HEK293 (cell line): ENCODE measurements at regions not wholly inside any gene's neighbourhood (a gene's known extent, or its start where the extent isn't known, plus 50 kb on each side); places are given as distances from the start of the nearest gene placed in this dataset.

Experiments used
- CTCF ChIA-PET: fragments of 350-600 bp; formaldehyde crosslinking; extraction: SDS; loops from one replicate; lab custom pipeline; 2021; ENCODE audit warnings: antibody characterized with exemption; lab: Yijun Ruan, JAX
- POLR2A ChIA-PET: fragments of 300-600 bp; formaldehyde crosslinking; extraction: SDS; loops from one replicate; lab custom pipeline; 2020; ENCODE audit warnings: antibody characterized with exemption, inconsistent platforms; lab: Yijun Ruan, JAX
- H3K27ac ChIP-seq: fragments of 200-500 bp; sonication (Bioruptor generic); 2 replicates; pipeline ENCODE4 v1.5.1; 2014; ENCODE audit warnings: low read depth, low read length, control low read depth, inconsistent platforms; ENCODE audit errors: extremely low read depth
- H3K36me3 ChIP-seq, 2 experiments: fragments of 200-500 bp in 1 of 2; sonication (Bioruptor generic) in 1 of 2; 1 replicate in 1 of 2; 2 replicates in 1 of 2; pipeline ENCODE4 v1.5.1; 2014 to 2017; ENCODE audit warnings: inconsistent platforms in 2 of 2, low read length in 2 of 2; ENCODE audit not compliant: control insufficient read depth in 2 of 2, insufficient read depth in 1 of 2
- H3K4me1 ChIP-seq: fragments of 200-500 bp; sonication (Bioruptor generic); 2 replicates; pipeline ENCODE4 v1.5.1; 2014; ENCODE audit warnings: mild to moderate bottlenecking, low read length, inconsistent platforms; ENCODE audit not compliant: control insufficient read depth, insufficient read depth
- H3K4me3 ChIP-seq: 2 replicates; pipeline ENCODE4 v1.5.1; 2011; ENCODE audit warnings: low read depth, mild to moderate bottlenecking, control low read depth, low read length, moderate library complexity
- H3K9me3 ChIP-seq: fragments of 200-500 bp; sonication (Bioruptor generic); 2 replicates; pipeline ENCODE4 v1.5.1; 2014; ENCODE audit warnings: low read depth, low read length, inconsistent platforms; ENCODE audit not compliant: control insufficient read depth, insufficient read depth
- KLF1 ChIP-seq: fragments of 450-650 bp; formaldehyde crosslinking; IDR thresholded peaks from 2 replicates; pipeline ENCODE4 v1.5.1; 2016; ENCODE audit warnings: missing biosample characterization, missing genetic modification characterization
- KLF10 ChIP-seq: fragments of 450-650 bp; IDR thresholded peaks from 2 replicates; pipeline ENCODE4 v1.5.1; 2018; ENCODE audit warnings: missing biosample characterization, mild to moderate bottlenecking, missing genetic modification characterization
- MZF1 ChIP-seq: fragments of 450-650 bp; formaldehyde crosslinking; IDR thresholded peaks from 2 replicates; pipeline ENCODE4 v1.5.1; 2017; ENCODE audit warnings: missing biosample characterization, missing genetic modification characterization, borderline replicate concordance
- WT1 ChIP-seq: fragments of 450-650 bp; formaldehyde crosslinking; IDR thresholded peaks from 2 replicates; pipeline ENCODE4 v1.5.1; 2016; ENCODE audit warnings: missing biosample characterization, missing genetic modification characterization
- ZBTB1 ChIP-seq: fragments of 450-650 bp; formaldehyde crosslinking; IDR thresholded peaks from 2 replicates; pipeline ENCODE4 v1.5.1; 2016; ENCODE audit warnings: missing biosample characterization, missing genetic modification characterization
- ZBTB21 ChIP-seq: fragments of 450-650 bp; formaldehyde crosslinking; IDR thresholded peaks from 2 replicates; pipeline ENCODE4 v1.5.1; 2017; ENCODE audit warnings: missing biosample characterization, missing genetic modification characterization
- ZNF121 ChIP-seq: fragments of 450-650 bp; formaldehyde crosslinking; IDR thresholded peaks from 2 replicates; pipeline ENCODE4 v1.5.1; 2016; ENCODE audit warnings: missing biosample characterization, missing genetic modification characterization
- ZNF155 ChIP-seq: fragments of 450-650 bp; formaldehyde crosslinking; IDR thresholded peaks from 2 replicates; pipeline ENCODE4 v1.5.1; 2016; ENCODE audit warnings: missing biosample characterization, missing genetic modification characterization
- ZNF202 ChIP-seq: fragments of 450-650 bp; formaldehyde crosslinking; IDR thresholded peaks from 2 replicates; pipeline ENCODE4 v1.5.1; 2016; ENCODE audit warnings: missing biosample characterization, missing genetic modification characterization, borderline replicate concordance
- ZNF324 ChIP-seq: fragments of 450-650 bp; formaldehyde crosslinking; IDR thresholded peaks from 2 replicates; pipeline ENCODE4 v1.5.1; 2016; ENCODE audit warnings: missing biosample characterization, missing genetic modification characterization
- ZNF473 ChIP-seq: fragments of 450-650 bp; formaldehyde crosslinking; IDR thresholded peaks from 2 replicates; pipeline ENCODE4 v1.5.1; 2017; ENCODE audit warnings: missing biosample characterization, missing genetic modification characterization
- ZNF48 ChIP-seq: fragments of 450-650 bp; formaldehyde crosslinking; IDR thresholded peaks from 2 replicates; pipeline ENCODE4 v1.5.1; 2016; ENCODE audit warnings: missing biosample characterization, missing genetic modification characterization
- ZNF510 ChIP-seq: fragments of 450-650 bp; formaldehyde crosslinking; IDR thresholded peaks from 2 replicates; pipeline ENCODE4 v1.5.1; 2018; ENCODE audit warnings: mild to moderate bottlenecking, missing genetic modification characterization, missing biosample characterization; ENCODE audit not compliant: insufficient replicate concordance
- ZNF626 ChIP-seq: fragments of 450-650 bp; sonication (Bioruptor Pico); formaldehyde crosslinking; IDR thresholded peaks from 2 replicates; pipeline ENCODE4 v1.5.1; 2018; ENCODE audit warnings: missing biosample characterization, missing genetic modification characterization, inconsistent platforms
- ZNF747 ChIP-seq: fragments of 450-650 bp; formaldehyde crosslinking; IDR thresholded peaks from 2 replicates; pipeline ENCODE4 v1.5.1; 2016; ENCODE audit warnings: missing biosample characterization, missing genetic modification characterization
- ZNF830 ChIP-seq: fragments of 450-650 bp; IDR thresholded peaks from 2 replicates; pipeline ENCODE4 v1.5.0; 2018; ENCODE audit warnings: missing biosample characterization, missing genetic modification characterization, low read depth, mild to moderate bottlenecking, moderate library complexity
- TF ChIP-seq, protein P1 (sequence below): fragments of 450-650 bp; formaldehyde crosslinking; IDR thresholded peaks from 2 replicates; pipeline ENCODE4 v1.5.1; 2016; ENCODE audit warnings: missing biosample characterization, missing genetic modification characterization
- TF ChIP-seq, protein P2 (sequence below): fragments of 450-650 bp; formaldehyde crosslinking; IDR thresholded peaks from 2 replicates; pipeline ENCODE4 v1.5.1; 2016; ENCODE audit warnings: missing biosample characterization, missing genetic modification characterization
- TF ChIP-seq, protein P3 (sequence below): fragments of 450-650 bp; formaldehyde crosslinking; IDR thresholded peaks from 2 replicates; pipeline ENCODE4 v1.5.1; 2016; ENCODE audit warnings: missing biosample characterization, missing genetic modification characterization, low read depth
- TF ChIP-seq, protein P4 (sequence below): fragments of 450-650 bp; formaldehyde crosslinking; IDR thresholded peaks from 2 replicates; pipeline ENCODE4 v1.5.1; 2016; ENCODE audit warnings: missing biosample characterization, missing genetic modification characterization
- TF ChIP-seq, protein P5 (sequence below): fragments of 450-650 bp; formaldehyde crosslinking; conservative IDR thresholded peaks from 2 replicates; pipeline ENCODE4 v1.5.1; 2016; ENCODE audit warnings: low read depth, missing biosample characterization, missing genetic modification characterization

DNA sequence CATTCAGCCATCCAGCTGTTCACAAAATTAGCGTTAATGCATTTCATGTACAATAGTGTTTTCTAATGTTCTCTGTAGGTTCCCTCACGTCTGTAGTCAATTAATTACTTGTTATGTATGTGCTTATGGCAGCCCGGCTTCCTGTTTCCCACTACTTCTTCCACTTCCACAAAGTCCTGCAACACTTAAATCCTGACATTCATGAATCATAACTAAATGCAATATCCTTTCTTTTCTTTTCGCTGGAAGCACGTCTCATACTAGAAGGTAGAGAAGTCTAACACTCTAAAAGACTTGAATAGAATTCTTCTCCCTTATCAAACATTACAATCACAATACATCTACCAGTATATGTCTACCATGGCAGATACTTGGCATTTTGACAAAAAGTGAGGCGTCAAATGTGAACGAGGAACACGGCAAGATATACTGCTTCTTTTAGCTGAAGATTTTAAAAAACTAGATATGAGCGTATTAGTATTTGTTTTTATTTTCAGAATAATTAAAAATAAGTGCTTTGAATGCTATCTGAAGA, 239.0 kb upstream of the DIAPH2 start:
- Histone ChIP-seq H3K36me3 (no peaks in the 10 kb centered on the region; a peak in 1 of 3 replicates), H3K4me3 (no peak overlapping the region), H3K9me3 (no peaks in the 10 kb centered on the region), H3K4me1 (no peaks in the 10 kb centered on the region), H3K27ac (no peak overlapping the region)
- TF ChIP-seq ZNF626 (tag by site-specific recombination) (no peak), ZNF155 (tag by site-specific recombination) (no peak), ZNF473 (tag by site-specific recombination) (no peak), KLF10 (tag by site-specific recombination) (no peak), ZNF202 (no peak), ZNF48 (tag by site-specific recombination) (no peak)
- TF ChIP-seq, protein P1, sequence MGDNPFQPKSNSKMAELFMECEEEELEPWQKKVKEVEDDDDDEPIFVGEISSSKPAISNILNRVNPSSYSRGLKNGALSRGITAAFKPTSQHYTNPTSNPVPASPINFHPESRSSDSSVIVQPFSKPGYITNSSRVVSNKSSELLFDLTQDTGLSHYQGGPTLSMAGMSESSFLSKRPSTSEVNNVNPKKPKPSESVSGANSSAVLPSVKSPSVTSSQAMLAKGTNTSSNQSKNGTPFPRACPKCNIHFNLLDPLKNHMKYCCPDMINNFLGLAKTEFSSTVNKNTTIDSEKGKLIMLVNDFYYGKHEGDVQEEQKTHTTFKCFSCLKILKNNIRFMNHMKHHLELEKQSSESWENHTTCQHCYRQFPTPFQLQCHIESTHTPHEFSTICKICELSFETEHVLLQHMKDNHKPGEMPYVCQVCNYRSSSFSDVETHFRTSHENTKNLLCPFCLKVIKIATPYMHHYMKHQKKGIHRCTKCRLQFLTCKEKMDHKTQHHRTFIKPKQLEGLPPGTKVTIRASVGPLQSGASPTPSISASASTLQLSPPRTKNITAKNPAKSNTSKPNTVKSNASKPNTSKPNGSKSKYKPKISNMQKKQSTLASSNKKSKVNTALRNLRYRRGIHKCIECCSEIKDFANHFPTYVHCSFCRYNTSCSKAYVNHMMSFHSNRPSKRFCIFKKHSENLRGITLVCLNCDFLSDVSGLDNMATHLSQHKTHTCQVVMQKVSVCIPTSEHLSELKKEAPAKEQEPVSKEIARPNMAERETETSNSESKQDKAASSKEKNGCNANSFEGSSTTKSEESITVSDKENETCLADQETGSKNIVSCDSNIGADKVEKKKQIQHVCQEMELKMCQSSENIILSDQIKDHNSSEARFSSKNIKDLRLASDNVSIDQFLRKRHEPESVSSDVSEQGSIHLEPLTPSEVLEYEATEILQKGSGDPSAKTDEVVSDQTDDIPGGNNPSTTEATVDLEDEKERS (tag by site-specific recombination), result no peak
- TF ChIP-seq, protein P2, sequence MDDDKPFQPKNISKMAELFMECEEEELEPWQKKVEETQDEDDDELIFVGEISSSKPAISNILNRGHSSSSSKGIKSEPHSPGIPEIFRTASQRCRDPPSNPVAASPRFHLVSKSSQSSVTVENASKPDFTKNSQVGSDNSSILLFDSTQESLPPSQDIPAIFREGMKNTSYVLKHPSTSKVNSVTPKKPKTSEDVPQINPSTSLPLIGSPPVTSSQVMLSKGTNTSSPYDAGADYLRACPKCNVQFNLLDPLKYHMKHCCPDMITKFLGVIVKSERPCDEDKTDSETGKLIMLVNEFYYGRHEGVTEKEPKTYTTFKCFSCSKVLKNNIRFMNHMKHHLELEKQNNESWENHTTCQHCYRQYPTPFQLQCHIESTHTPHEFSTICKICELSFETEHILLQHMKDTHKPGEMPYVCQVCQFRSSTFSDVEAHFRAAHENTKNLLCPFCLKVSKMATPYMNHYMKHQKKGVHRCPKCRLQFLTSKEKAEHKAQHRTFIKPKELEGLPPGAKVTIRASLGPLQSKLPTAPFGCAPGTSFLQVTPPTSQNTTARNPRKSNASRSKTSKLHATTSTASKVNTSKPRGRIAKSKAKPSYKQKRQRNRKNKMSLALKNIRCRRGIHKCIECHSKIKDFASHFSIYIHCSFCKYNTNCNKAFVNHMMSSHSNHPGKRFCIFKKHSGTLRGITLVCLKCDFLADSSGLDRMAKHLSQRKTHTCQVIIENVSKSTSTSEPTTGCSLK (tag by site-specific recombination), result no peak
- TF ChIP-seq, protein P3, sequence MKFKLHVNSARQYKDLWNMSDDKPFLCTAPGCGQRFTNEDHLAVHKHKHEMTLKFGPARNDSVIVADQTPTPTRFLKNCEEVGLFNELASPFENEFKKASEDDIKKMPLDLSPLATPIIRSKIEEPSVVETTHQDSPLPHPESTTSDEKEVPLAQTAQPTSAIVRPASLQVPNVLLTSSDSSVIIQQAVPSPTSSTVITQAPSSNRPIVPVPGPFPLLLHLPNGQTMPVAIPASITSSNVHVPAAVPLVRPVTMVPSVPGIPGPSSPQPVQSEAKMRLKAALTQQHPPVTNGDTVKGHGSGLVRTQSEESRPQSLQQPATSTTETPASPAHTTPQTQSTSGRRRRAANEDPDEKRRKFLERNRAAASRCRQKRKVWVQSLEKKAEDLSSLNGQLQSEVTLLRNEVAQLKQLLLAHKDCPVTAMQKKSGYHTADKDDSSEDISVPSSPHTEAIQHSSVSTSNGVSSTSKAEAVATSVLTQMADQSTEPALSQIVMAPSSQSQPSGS, result no peak
- ChIA-PET POLR2A (no interaction called here), CTCF (interaction anchor here (0.7 kb wide), 3 partner anchors 16 to 802 kb away, joined by 3 read pairs; no protein-coding TSS in a partner anchor)

DNA sequence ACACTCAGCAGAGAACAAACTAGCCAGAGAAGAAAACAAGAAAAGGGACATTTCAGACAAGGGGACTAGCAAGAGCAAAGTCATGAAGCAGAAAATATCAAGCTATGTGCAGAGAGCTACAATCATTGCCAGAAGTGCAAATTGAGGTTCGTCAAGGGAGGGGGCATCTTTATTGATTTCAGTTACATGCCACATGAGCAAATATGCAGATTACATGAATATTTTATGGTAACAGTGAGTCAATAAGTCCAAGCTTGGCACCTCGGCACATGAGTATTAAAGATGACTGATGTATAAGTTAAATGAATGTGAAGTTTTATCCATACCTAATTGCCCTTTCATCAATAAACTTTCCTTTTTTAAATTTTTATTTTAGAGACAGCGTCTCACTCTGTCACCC, 238.1 kb upstream of the DIAPH2 start:
- CTCF ChIA-PET, result no interaction called here
- no peaks in the 10 kb centered on the region for H3K9me3 ChIP-seq
- no peaks in the 10 kb centered on the region; a peak in 1 of 3 replicates for H3K36me3 ChIP-seq
- POLR2A ChIA-PET, result no interaction called here
- no peaks in the 10 kb centered on the region for H3K4me1 ChIP-seq
- H3K27ac ChIP-seq, result no peak overlapping the region
- no peak overlapping the region for H3K4me3 ChIP-seq
- TF ChIP-seq ZBTB1 (tag by site-specific recombination) (no peak), ZBTB21 (tag by site-specific recombination) (no peak), MZF1 (tag by site-specific recombination) (no peak), ZNF324 (tag by site-specific recombination) (no peak), ZNF830 (tag by site-specific recombination) (no peak), ZNF747 (no peak), ZNF510 (tag by site-specific recombination) (no peak), WT1 (tag by site-specific recombination) (no peak), KLF1 (tag by site-specific recombination) (no peak), ZNF473 (tag by site-specific recombination) (no peak), ZNF121 (no peak)
- TF ChIP-seq, protein P4, sequence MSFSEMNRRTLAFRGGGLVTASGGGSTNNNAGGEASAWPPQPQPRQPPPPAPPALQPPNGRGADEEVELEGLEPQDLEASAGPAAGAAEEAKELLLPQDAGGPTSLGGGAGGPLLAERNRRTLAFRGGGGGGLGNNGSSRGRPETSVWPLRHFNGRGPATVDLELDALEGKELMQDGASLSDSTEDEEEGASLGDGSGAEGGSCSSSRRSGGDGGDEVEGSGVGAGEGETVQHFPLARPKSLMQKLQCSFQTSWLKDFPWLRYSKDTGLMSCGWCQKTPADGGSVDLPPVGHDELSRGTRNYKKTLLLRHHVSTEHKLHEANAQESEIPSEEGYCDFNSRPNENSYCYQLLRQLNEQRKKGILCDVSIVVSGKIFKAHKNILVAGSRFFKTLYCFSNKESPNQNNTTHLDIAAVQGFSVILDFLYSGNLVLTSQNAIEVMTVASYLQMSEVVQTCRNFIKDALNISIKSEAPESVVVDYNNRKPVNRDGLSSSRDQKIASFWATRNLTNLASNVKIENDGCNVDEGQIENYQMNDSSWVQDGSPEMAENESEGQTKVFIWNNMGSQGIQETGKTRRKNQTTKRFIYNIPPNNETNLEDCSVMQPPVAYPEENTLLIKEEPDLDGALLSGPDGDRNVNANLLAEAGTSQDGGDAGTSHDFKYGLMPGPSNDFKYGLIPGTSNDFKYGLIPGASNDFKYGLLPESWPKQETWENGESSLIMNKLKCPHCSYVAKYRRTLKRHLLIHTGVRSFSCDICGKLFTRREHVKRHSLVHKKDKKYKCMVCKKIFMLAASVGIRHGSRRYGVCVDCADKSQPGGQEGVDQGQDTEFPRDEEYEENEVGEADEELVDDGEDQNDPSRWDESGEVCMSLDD (tag by site-specific recombination), result no peak
- TF ChIP-seq, protein P5, sequence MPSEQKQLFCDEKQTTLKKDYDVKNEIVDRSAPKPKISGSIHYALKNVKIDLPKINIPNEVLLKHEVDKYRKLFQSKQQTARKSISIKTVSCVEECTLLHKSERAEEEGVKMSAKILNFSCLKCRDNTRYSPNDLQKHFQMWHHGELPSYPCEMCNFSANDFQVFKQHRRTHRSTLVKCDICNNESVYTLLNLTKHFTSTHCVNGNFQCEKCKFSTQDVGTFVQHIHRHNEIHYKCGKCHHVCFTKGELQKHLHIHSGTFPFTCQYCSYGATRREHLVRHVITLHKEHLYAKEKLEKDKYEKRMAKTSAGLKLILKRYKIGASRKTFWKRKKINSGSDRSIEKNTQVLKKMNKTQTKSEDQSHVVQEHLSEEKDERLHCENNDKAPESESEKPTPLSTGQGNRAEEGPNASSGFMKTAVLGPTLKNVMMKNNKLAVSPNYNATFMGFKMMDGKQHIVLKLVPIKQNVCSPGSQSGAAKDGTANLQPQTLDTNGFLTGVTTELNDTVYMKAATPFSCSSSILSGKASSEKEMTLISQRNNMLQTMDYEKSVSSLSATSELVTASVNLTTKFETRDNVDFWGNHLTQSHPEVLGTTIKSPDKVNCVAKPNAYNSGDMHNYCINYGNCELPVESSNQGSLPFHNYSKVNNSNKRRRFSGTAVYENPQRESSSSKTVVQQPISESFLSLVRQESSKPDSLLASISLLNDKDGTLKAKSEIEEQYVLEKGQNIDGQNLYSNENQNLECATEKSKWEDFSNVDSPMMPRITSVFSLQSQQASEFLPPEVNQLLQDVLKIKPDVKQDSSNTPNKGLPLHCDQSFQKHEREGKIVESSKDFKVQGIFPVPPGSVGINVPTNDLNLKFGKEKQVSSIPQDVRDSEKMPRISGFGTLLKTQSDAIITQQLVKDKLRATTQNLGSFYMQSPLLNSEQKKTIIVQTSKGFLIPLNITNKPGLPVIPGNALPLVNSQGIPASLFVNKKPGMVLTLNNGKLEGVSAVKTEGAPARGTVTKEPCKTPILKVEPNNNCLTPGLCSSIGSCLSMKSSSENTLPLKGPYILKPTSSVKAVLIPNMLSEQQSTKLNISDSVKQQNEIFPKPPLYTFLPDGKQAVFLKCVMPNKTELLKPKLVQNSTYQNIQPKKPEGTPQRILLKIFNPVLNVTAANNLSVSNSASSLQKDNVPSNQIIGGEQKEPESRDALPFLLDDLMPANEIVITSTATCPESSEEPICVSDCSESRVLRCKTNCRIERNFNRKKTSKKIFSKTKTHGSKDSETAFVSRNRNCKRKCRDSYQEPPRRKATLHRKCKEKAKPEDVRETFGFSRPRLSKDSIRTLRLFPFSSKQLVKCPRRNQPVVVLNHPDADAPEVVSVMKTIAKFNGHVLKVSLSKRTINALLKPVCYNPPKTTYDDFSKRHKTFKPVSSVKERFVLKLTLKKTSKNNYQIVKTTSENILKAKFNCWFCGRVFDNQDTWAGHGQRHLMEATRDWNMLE (tag by site-specific recombination), result no peak
